Endodermal cell (in vitro differentiated cells): ENCODE measurements at regions not wholly inside any gene's neighbourhood (a gene's known extent, or its start where the extent isn't known, plus 50 kb on each side); places are given as distances from the start of the nearest gene placed in this dataset.

Source experiments
- DNase-seq: peaks from one replicate; pipeline ENCODE4 v3.0.0-alpha.2; 2017
- H3K27ac ChIP-seq: 2 replicates; pipeline ENCODE4 v1.5.1; 2013; ENCODE audit warnings: mild to moderate bottlenecking, low read depth, low read length, moderate library complexity
- H3K27me3 ChIP-seq: 2 replicates; pipeline ENCODE4 v1.6.1; 2013; ENCODE audit warnings: mild to moderate bottlenecking, low read length, moderate library complexity; ENCODE audit not compliant: insufficient read depth, control insufficient read depth, poor library complexity, severe bottlenecking
- H3K36me3 ChIP-seq: 2 replicates; pipeline ENCODE4 v1.7.0; 2013; ENCODE audit warnings: mild to moderate bottlenecking, low read length, moderate library complexity; ENCODE audit not compliant: control insufficient read depth, insufficient read depth
- H3K4me1 ChIP-seq: one replicate; pipeline ENCODE4 v1.7.0; 2013; ENCODE audit warnings: low read length; ENCODE audit not compliant: control insufficient read depth, insufficient read depth
- H3K4me3 ChIP-seq: 2 replicates; pipeline ENCODE4 v1.5.1; 2013; ENCODE audit warnings: mild to moderate bottlenecking, low read length, moderate library complexity
- H3K9ac ChIP-seq: 2 replicates; pipeline ENCODE4 v1.6.1; 2013; ENCODE audit warnings: mild to moderate bottlenecking, low read length, moderate library complexity; ENCODE audit not compliant: poor library complexity, severe bottlenecking; ENCODE audit errors: extremely low read depth
- H3K9me3 ChIP-seq: 2 replicates; pipeline ENCODE4 v1.6.1; 2013; ENCODE audit warnings: mild to moderate bottlenecking, low read length, moderate library complexity; ENCODE audit not compliant: control insufficient read depth
- H3K27ac Mint-ChIP-seq: 2 replicates; pipeline ENCODE4 v1.8.0; 2020; ENCODE audit warnings: mixed read lengths
- H3K27me3 Mint-ChIP-seq: 2 replicates; pipeline ENCODE4 v1.8.0; 2021; ENCODE audit warnings: mild to moderate bottlenecking, mixed read lengths; ENCODE audit not compliant: insufficient read depth
- H3K36me3 Mint-ChIP-seq: 2 replicates; pipeline ENCODE4 v1.8.0; 2020; ENCODE audit warnings: low read depth, mixed read lengths
- H3K4me1 Mint-ChIP-seq: 2 replicates; pipeline ENCODE4 v1.8.0; 2020; ENCODE audit warnings: mixed read lengths
- H3K4me3 Mint-ChIP-seq: 2 replicates; pipeline ENCODE4 v1.8.0; 2020; ENCODE audit warnings: mild to moderate bottlenecking, moderate library complexity, mixed read lengths
- H3K9me3 Mint-ChIP-seq: 2 replicates; pipeline ENCODE4 v1.8.0; 2020; ENCODE audit warnings: mild to moderate bottlenecking, mixed read lengths
- WGBS, 2 experiments: methylation state at CpG; one replicate each; pipeline versions ENCODE4 v1.1.5 to v1.1.7; 2013; ENCODE audit warnings: missing lambda C conversion rate in 2 of 2, mixed read lengths in 1 of 2; ENCODE audit not compliant: insufficient coverage in 1 of 2, insufficient read length in 1 of 2; 5-methylcytosine and 5-hydroxymethylcytosine counted together
- TF ChIP-seq, protein P1 (sequence below): fragments of 200-600 bp; sonication (generic); conservative IDR thresholded peaks from 2 replicates; pipeline ENCODE4 v1.5.0; 2021; ENCODE audit warnings: antibody characterized with exemption, mild to moderate bottlenecking

DNA sequence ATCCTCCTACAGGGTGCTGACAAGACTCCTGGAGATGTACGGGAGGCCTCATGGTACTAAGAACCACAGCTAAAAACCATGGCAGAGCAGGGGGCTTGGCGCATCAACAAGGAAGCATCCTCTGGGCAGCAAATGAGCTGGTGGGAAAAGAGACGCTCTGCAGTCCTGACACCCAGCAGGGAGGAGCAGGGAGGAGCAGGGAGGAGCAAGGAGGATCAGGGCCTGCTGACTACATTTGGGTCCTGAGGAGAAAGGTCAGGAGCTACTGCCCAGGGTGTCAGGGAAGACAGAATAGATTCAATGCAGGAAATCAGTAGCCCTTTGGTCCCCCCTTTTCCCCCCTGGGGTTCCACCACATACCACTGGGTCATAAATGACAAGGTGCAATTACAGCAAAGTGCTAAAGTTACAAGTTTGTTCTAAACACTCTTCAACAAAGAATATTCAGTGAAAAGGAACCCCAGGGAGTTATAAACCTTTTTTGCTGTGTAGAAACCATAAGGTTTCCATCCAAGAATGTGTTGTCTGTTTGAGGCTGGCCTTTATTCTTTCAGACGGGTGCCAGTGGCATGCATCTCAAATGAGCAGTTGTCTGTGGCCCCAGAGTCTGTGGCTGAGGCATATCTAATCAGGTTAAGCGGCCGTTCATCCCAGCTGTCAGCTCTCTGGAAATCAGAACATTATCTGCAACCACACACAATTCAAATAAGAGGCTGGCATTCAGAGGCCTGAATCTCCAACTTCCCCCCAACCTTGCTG, 325.0 kb downstream of the CDC5L start:
- TF ChIP-seq, protein P1, sequence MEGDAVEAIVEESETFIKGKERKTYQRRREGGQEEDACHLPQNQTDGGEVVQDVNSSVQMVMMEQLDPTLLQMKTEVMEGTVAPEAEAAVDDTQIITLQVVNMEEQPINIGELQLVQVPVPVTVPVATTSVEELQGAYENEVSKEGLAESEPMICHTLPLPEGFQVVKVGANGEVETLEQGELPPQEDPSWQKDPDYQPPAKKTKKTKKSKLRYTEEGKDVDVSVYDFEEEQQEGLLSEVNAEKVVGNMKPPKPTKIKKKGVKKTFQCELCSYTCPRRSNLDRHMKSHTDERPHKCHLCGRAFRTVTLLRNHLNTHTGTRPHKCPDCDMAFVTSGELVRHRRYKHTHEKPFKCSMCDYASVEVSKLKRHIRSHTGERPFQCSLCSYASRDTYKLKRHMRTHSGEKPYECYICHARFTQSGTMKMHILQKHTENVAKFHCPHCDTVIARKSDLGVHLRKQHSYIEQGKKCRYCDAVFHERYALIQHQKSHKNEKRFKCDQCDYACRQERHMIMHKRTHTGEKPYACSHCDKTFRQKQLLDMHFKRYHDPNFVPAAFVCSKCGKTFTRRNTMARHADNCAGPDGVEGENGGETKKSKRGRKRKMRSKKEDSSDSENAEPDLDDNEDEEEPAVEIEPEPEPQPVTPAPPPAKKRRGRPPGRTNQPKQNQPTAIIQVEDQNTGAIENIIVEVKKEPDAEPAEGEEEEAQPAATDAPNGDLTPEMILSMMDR: no peak
- peaks cover 2% of the 10 kb centered on the region for H3K4me1 Mint-ChIP-seq
- no peaks in the 10 kb centered on the region for H3K9me3 Mint-ChIP-seq
- peak overlapping the region; percentile 85 for H3K27ac ChIP-seq
- 41 to 74% methylated on average over 2 to 6 of the region's 6 CpGs for WGBS, 2 experiments
- H3K27me3 ChIP-seq: no peaks in the 10 kb centered on the region
- H3K36me3 Mint-ChIP-seq: no peaks in the 10 kb centered on the region
- H3K4me3 Mint-ChIP-seq: no peak overlapping the region
- no peak overlapping the region for H3K9ac ChIP-seq
- H3K4me1 ChIP-seq: no peaks in the 10 kb centered on the region
- no peaks in the 10 kb centered on the region for H3K9me3 ChIP-seq
- no peak overlapping the region for H3K4me3 ChIP-seq
- no peaks in the 10 kb centered on the region for H3K36me3 ChIP-seq
- no peak for DNase-seq
- no peak overlapping the region for H3K27ac Mint-ChIP-seq
- no peaks in the 10 kb centered on the region for H3K27me3 Mint-ChIP-seq

DNA sequence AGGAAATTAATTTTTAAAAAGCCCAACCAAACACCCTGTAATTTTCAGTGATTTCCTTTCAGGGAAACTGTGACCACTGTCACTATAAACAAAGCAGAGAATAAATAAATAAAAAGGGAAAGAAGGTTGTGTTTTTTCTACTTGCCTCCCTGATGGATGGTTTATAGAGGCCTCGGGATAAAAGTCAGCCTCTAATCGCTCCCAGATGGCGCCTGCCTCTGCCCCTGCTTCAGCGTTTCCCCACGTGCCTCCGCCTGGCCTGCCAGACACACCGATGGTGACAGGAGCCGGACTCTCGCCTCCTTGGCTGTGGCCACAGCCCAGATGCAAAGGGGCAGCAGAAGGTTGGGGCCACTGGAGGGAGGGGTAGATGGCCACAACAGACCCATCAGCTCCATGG, 327.7 kb downstream of the CDC5L start:
- no peaks in the 10 kb centered on the region for H3K4me1 ChIP-seq
- TF ChIP-seq, protein P1: no peak
- 95 to 100% methylated on average over 2 to 9 of the region's 9 CpGs for WGBS, 2 experiments
- no peaks in the 10 kb centered on the region for H3K9me3 Mint-ChIP-seq
- H3K4me3 ChIP-seq: no peak overlapping the region
- H3K9ac ChIP-seq: no peak overlapping the region
- peaks cover 2% of the 10 kb centered on the region for H3K4me1 Mint-ChIP-seq
- H3K27ac Mint-ChIP-seq: no peak overlapping the region
- H3K27me3 ChIP-seq: no peaks in the 10 kb centered on the region
- DNase-seq: no peak
- H3K27me3 Mint-ChIP-seq: peaks cover 2% of the 10 kb centered on the region
- H3K9me3 ChIP-seq: no peaks in the 10 kb centered on the region
- H3K4me3 Mint-ChIP-seq: no peak overlapping the region
- H3K36me3 Mint-ChIP-seq: no peaks in the 10 kb centered on the region
- H3K27ac ChIP-seq: no peak overlapping the region
- no peaks in the 10 kb centered on the region for H3K36me3 ChIP-seq

DNA sequence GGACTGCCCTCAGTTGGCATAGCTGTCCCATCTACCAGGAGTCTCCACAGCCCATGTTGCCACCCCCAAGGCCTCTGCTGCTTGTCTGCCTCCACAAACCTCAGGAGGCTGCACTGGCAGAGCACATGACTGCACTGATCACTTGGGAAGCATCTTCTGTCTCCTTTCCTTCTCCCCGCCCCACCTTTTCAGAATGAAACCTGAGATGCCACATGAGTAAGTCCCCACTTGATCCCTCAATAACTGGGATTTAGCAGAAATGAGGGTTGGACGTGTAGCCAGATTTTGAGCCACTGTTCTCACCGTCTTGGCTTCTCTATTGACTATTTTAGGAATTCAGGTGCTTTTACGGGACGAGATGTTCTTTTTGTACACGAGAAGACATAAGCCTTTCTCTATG, 328.4 kb downstream of the CDC5L start:
- Mint-ChIP-seq H3K36me3 (no peaks in the 10 kb centered on the region), H3K4me1 (peaks cover 2% of the 10 kb centered on the region), H3K4me3 (no peak overlapping the region), H3K9me3 (no peaks in the 10 kb centered on the region), H3K27ac (no peak overlapping the region), H3K27me3 (peaks cover 2% of the 10 kb centered on the region)
- 87 to 93% methylated on average over 4 to 6 of the region's 6 CpGs for WGBS, 2 experiments
- H3K9ac ChIP-seq: no peak overlapping the region
- H3K27ac ChIP-seq: no peak overlapping the region
- H3K36me3 ChIP-seq: no peaks in the 10 kb centered on the region
- TF ChIP-seq, protein P1: no peak
- H3K4me1 ChIP-seq: no peaks in the 10 kb centered on the region
- no peak overlapping the region for H3K4me3 ChIP-seq
- H3K27me3 ChIP-seq: no peaks in the 10 kb centered on the region
- H3K9me3 ChIP-seq: no peaks in the 10 kb centered on the region
- DNase-seq: no peak
